T-helper 2 cell treated with Interferon-gamma antibody and Interleukin-4, amounts not matched to agents 5 μg/mL and 100 μg/mL, for 36 hours (primary cell): ENCODE measurements at regions not wholly inside any gene's neighbourhood (a gene's known extent, or its start where the extent isn't known, plus 50 kb on each side); places are given as distances from the start of the nearest gene placed in this dataset.
A peak's percentile ranks its signal among the peaks of the same experiment; 100 is the strongest.

Experiments used
- DNase-seq: peaks from one replicate; pipeline ENCODE4 v3.0.0; 2021; ENCODE audit warnings: low spot score
- H3K27ac Mint-ChIP-seq: one replicate; pipeline ENCODE4 v1.8.0; 2021; ENCODE audit warnings: mild to moderate bottlenecking, mixed read lengths
- H3K27me3 Mint-ChIP-seq: one replicate; pipeline ENCODE4 v1.8.0; 2021; ENCODE audit warnings: low read depth, mixed read lengths
- H3K36me3 Mint-ChIP-seq: one replicate; pipeline ENCODE4 v1.8.0; 2021; ENCODE audit warnings: low read depth, mixed read lengths
- H3K4me1 Mint-ChIP-seq: one replicate; pipeline ENCODE4 v1.8.0; 2021; ENCODE audit warnings: low read depth, mixed read lengths
- H3K4me3 Mint-ChIP-seq: one replicate; pipeline ENCODE4 v1.8.0; 2022; ENCODE audit warnings: mild to moderate bottlenecking, moderate library complexity, mixed read lengths
- H3K9me3 Mint-ChIP-seq: one replicate; pipeline ENCODE4 v1.8.0; 2021; ENCODE audit warnings: mixed read lengths

DNA sequence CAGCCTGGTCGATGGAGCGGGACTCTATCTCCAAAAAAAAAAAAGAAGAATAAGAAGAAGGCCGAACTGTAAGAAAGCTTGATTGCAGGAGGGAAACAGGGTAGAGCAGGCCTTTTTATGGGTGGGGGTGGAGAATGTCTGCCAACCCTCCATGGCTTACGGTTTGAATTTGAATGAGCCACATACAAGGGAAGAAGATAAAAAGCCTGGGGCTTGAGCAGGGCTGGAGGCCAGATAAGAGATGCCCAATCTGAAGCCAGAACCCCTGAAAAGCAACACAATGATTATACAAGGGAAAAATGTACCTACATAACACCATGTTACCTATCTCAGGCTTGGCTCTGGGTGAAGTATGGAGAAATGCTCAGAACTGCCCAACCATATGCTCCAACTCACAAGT lies 57.3 kb upstream of the TRIM2 start:
- Mint-ChIP-seq H3K36me3 (no peaks in the 10 kb centered on the region), H3K27ac (no peak overlapping the region), H3K9me3 (no peaks in the 10 kb centered on the region), H3K4me1 (peaks cover 3% of the 10 kb centered on the region), H3K27me3 (peaks cover 44% of the 10 kb centered on the region), H3K4me3 (no peak overlapping the region)
- DNase-seq: no peak

DNA sequence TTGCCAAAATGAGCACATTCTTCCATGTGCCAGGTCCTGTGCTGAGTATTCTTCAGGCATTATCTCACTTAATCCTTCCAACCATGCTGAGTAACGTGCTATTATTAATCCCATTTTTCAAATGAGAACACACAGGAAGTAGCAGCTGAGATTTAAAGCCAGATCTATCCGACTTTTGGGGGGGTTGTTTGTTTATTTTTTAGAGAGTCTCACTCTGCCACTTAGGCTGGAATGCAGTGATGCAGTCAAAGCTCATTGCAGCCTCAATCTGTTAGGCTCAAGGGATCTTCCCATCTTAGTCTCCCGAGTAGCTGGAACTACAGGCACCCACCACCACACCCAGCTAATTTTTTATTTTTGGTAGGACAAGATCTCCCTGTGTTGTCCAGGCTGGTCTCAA lies 55.5 kb upstream of the TRIM2 start:
- peaks cover 13% of the 10 kb centered on the region for H3K4me1 Mint-ChIP-seq
- H3K27me3 Mint-ChIP-seq: peaks cover 46% of the 10 kb centered on the region
- H3K4me3 Mint-ChIP-seq: no peak overlapping the region
- H3K27ac Mint-ChIP-seq: no peak overlapping the region
- H3K9me3 Mint-ChIP-seq: no peaks in the 10 kb centered on the region
- H3K36me3 Mint-ChIP-seq: no peaks in the 10 kb centered on the region
- DNase-seq: no peak

- peaks cover 25% of the 10 kb centered on the region for H3K4me1 Mint-ChIP-seq
- no peak for DNase-seq
- peaks cover 55% of the 10 kb centered on the region for H3K27me3 Mint-ChIP-seq
- H3K27ac Mint-ChIP-seq: no peak overlapping the region
- H3K9me3 Mint-ChIP-seq: no peaks in the 10 kb centered on the region
- no peaks in the 10 kb centered on the region for H3K36me3 Mint-ChIP-seq
- no peak overlapping the region for H3K4me3 Mint-ChIP-seq
Observed at GRCh38 chr4:153151535-153152455, 52.4 kb upstream of the TRIM2 start.

DNA sequence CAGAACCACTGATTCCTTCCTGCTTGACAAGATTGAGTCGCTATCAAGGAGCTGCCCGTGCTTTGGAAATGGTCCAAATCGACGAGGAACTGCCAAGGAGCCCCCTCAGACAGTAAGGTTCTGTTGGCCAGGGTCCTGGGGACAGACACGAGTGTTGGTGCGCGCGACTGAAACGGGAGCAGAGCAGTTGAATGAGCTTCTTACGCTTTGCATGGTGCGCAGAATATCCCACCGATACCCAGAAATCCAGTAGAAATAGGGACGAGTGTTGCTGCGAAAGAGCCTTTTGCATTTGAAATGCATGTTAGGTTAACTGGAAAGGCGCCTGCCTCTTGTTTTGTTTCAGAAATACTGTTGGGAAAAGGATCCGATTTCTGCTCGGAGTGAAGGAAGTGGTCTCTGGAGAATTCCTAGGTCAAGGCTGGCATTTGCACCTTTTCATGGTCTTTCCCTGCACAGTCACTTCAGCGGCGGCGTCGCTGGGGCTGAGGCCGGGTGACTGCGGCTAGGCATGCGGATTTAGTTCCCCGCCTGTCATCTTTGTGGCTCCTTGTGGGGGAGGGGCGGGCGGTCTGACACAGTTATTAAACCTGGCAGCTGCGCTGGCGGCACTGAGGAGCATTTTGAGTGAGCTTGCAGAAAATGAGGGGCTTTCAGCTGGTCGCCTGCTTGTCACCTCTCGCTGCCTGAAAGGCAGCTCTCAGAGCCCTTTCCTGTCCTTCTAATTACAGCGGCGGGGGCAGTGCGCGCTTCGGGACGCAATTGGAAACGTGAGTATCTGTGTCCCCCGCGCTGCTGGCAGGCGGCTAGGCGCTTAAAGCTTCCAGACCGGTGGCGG lies 51.5 kb upstream of the TRIM2 start:
- peak; percentile 48 for DNase-seq
- peak overlapping the region; percentile 76 for H3K27ac Mint-ChIP-seq
- H3K36me3 Mint-ChIP-seq: no peaks in the 10 kb centered on the region
- H3K4me1 Mint-ChIP-seq: peaks cover 25% of the 10 kb centered on the region
- H3K27me3 Mint-ChIP-seq: peaks cover 55% of the 10 kb centered on the region
- no peaks in the 10 kb centered on the region for H3K9me3 Mint-ChIP-seq
- H3K4me3 Mint-ChIP-seq: peak overlapping the region; percentile 88

DNA sequence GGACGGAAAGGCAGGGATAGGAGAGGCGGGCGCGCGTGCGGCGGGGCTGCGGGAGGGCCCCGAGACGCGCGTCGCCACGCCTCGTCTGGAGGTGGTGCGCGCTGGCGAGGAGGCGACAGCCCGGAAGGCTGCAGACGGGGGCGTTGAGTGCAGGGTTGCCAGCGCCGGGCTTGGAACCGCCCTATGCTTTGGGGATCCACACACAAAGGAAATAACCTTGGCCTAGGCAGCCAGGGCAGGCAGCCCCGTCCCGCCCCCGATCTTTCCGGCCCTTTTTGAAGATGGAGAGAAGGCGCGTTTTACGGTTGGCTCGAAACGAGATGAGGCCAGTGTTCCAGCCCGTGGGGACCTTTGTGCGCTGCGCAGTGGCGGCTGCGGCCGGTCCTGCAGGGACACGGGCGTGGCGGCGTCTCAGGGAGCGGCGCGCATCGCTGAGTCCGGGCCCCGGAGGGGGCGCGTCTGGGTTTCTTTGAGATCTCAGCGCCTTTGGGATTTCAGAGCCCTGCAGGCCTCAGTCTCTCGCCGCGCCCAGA lies 50.8 kb upstream of the TRIM2 start:
- DNase-seq: peak; percentile 76
- Mint-ChIP-seq H3K27me3 (peaks cover 56% of the 10 kb centered on the region), H3K4me1 (peaks cover 25% of the 10 kb centered on the region)

GRCh38 chr4:153154007-153154975 lies 50.0 kb upstream of the TRIM2 start:
- peaks cover 25% of the 10 kb centered on the region for H3K4me1 Mint-ChIP-seq
- no peaks in the 10 kb centered on the region for H3K9me3 Mint-ChIP-seq
- peak overlapping the region; percentile 49 for H3K27ac Mint-ChIP-seq
- peak overlapping the region; percentile 88 for H3K4me3 Mint-ChIP-seq
- no peak for DNase-seq
- H3K36me3 Mint-ChIP-seq: no peaks in the 10 kb centered on the region
- peaks cover 54% of the 10 kb centered on the region for H3K27me3 Mint-ChIP-seq

More for the DNA sequence above, 50.8 kb upstream of the TRIM2 start:
- Mint-ChIP-seq H3K9me3 (no peaks in the 10 kb centered on the region), H3K4me3 (peak overlapping the region; percentile 88), H3K27ac (peak overlapping the region; percentile 76), H3K36me3 (no peaks in the 10 kb centered on the region)
